ENCODE measurements at regions not wholly inside any gene's neighbourhood (a gene's known extent, or its start where the extent isn't known, plus 50 kb on each side); places are given as distances from the start of the nearest gene placed in this dataset.

DNA sequence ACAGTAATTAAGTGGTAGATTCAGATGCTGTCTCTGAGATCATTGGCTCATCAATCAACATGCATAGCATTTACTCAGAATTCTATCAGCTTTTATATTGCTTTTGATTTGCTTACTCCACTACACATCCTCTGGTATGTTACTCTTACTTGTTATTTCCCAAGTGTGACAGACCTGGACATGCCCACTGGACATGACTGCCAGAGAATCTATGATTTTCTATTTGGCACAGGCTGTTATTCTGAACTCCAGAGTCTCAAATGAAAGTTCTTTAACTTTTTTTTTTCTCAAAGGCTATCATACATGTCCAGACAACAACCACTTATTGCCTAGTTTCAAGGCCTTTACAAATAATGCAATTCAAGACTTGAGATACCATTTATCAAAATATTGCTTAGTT lies 116.1 kb upstream of the ARHGAP24 start:
- TF ChIP-seq, protein P1, sequence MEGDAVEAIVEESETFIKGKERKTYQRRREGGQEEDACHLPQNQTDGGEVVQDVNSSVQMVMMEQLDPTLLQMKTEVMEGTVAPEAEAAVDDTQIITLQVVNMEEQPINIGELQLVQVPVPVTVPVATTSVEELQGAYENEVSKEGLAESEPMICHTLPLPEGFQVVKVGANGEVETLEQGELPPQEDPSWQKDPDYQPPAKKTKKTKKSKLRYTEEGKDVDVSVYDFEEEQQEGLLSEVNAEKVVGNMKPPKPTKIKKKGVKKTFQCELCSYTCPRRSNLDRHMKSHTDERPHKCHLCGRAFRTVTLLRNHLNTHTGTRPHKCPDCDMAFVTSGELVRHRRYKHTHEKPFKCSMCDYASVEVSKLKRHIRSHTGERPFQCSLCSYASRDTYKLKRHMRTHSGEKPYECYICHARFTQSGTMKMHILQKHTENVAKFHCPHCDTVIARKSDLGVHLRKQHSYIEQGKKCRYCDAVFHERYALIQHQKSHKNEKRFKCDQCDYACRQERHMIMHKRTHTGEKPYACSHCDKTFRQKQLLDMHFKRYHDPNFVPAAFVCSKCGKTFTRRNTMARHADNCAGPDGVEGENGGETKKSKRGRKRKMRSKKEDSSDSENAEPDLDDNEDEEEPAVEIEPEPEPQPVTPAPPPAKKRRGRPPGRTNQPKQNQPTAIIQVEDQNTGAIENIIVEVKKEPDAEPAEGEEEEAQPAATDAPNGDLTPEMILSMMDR (IDR thresholded peaks at IDR 0.05; ENCODE audit: low read depth, low read length), result no peak
- TF ChIP-seq, protein P2, sequence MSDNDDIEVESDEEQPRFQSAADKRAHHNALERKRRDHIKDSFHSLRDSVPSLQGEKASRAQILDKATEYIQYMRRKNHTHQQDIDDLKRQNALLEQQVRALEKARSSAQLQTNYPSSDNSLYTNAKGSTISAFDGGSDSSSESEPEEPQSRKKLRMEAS (IDR thresholded peaks at IDR 0.05; ENCODE audit: low read depth, low read length), result no peak
